A673 (cell line): ENCODE measurements at regions not wholly inside any gene's neighbourhood (a gene's known extent, or its start where the extent isn't known, plus 50 kb on each side); places are given as distances from the start of the nearest gene placed in this dataset.

Experiments
- BruUV-seq: library from RNA; stranded (reverse); fragments of 400-500 nt; replicated peaks from 2 replicates; lab custom pipeline; 2021; lab: Mats Ljungman, UMichigan
- CTCF ChIA-PET: fragments of 300-600 bp; sonication (Branson Sonifier 250); formaldehyde crosslinking; loops from one replicate; lab custom pipeline; 2022; ENCODE audit warnings: antibody characterized with exemption; lab: Charles Lee
- POLR2A ChIA-PET: fragments of 300-600 bp; sonication (Branson Sonifier 250); formaldehyde crosslinking; loops from one replicate; lab custom pipeline; 2022; ENCODE audit warnings: antibody characterized with exemption; ENCODE audit not compliant: low non-redundant PET; lab: Charles Lee
- DNase-seq: peaks from one replicate; pipeline ENCODE4 v3.0.0-alpha.2; 2015; ENCODE audit warnings: low spot score
- H3K27ac ChIP-seq: fragments of 200-600 bp; sonication (generic); 2 replicates; pipeline ENCODE4 v1.5.1; 2016; ENCODE audit warnings: mixed run types, low read depth, mild to moderate bottlenecking, mixed read lengths, antibody characterized with exemption, low read length; ENCODE audit not compliant: poor library complexity, severe bottlenecking
- H3K27me3 ChIP-seq: fragments of 200-600 bp; sonication (generic); replicated peaks from 2 replicates; pipeline ENCODE4 v1.6.1; 2017; ENCODE audit warnings: mixed run types, low read depth, mild to moderate bottlenecking, mixed read lengths, antibody characterized with exemption, low read length; ENCODE audit not compliant: insufficient read depth, poor library complexity
- H3K36me3 ChIP-seq: fragments of 200-600 bp; sonication (generic); 2 replicates; pipeline ENCODE4 v1.6.1; 2016; ENCODE audit warnings: mixed run types, mild to moderate bottlenecking, mixed read lengths, antibody characterized with exemption, low read length; ENCODE audit not compliant: insufficient read depth, poor library complexity, severe bottlenecking
- H3K4me1 ChIP-seq: fragments of 200-600 bp; sonication (generic); 2 replicates; pipeline ENCODE4 v1.6.1; 2017; ENCODE audit warnings: mixed run types, mild to moderate bottlenecking, mixed read lengths, antibody characterized with exemption, low read length; ENCODE audit not compliant: insufficient read depth, poor library complexity, severe bottlenecking
- H3K4me3 ChIP-seq: fragments of 200-600 bp; sonication (generic); 2 replicates; pipeline ENCODE4 v1.5.1; 2016; ENCODE audit warnings: low read depth, mixed run types, mild to moderate bottlenecking, mixed read lengths, low read length; ENCODE audit not compliant: poor library complexity, severe bottlenecking
- H3K9me3 ChIP-seq: fragments of 200-600 bp; sonication (generic); 2 replicates; pipeline ENCODE4 v1.6.1; 2016; ENCODE audit warnings: mixed run types, low read depth, mild to moderate bottlenecking, mixed read lengths, antibody characterized with exemption, low read length; ENCODE audit not compliant: poor library complexity, severe bottlenecking
- CTCF ChIP-seq: fragments of 300-800, 200-600 bp; sonication (generic); conservative IDR thresholded peaks from 2 replicates; pipeline ENCODE4 v1.5.1; 2017; ENCODE audit warnings: low read depth, mild to moderate bottlenecking, antibody characterized with exemption, low read length, moderate library complexity, mixed read lengths
- EZH2 ChIP-seq: fragments of 200-600 bp; sonication (generic); IDR thresholded peaks from 2 replicates; pipeline ENCODE4 v1.6.1; 2017; ENCODE audit warnings: borderline replicate concordance, low read depth, mild to moderate bottlenecking, mixed read lengths, antibody characterized with exemption, low read length; ENCODE audit not compliant: poor library complexity, severe bottlenecking
- intact Hi-C: fragments of 100-400 bp; cut with micrococcal nuclease; formaldehyde crosslinking; loops from one replicate; pipeline ENCODE4 v1.10.0; 2022; ENCODE audit not compliant: unreplicated experiment

DNA sequence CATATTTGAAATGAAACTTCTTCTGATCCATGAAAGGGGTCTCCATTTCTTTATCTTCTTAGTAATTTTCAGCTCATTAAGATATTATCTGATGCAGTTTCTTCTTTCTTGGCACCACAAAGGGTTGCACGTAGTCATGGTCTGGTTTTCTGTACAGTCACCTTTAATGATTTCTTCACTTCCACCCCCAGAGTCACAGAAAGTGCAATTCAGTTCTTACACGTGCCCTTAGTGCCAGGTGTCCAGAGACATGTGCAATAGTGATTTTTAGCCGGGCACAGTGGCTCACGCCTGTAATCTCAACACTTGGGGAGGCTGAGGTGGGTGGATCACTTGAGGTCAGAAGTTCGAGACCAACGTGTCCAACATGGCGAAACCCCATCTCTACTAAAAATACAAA, 202.8 kb upstream of the MTNR1B start:
- Histone ChIP-seq H3K9me3 (no peaks in the 10 kb centered on the region), H3K27ac (peak overlapping the region; percentile 68), H3K4me3 (peak overlapping the region; percentile 33), H3K36me3 (no peaks in the 10 kb centered on the region), H3K4me1 (peaks cover 39% of the 10 kb centered on the region), H3K27me3 (no peaks in the 10 kb centered on the region)
- ChIA-PET POLR2A (interaction anchor here (0.6 kb wide), 1 partner anchor 382 kb away, joined by 3 read pairs; no protein-coding TSS in a partner anchor), CTCF (no interaction called here)
- DNase-seq, result no peak
- BruUV-seq, result no TSS peak
- intact Hi-C loops, result no loop called here
- TF ChIP-seq CTCF (no peak), EZH2 (no peak)

- BruUV-seq, result no TSS peak
- CTCF ChIA-PET, result no interaction called here
- no peak for DNase-seq
- Histone ChIP-seq H3K4me1 (peaks cover 41% of the 10 kb centered on the region), H3K27me3 (no peaks in the 10 kb centered on the region), H3K9me3 (no peaks in the 10 kb centered on the region), H3K27ac (no peak overlapping the region), H3K4me3 (no peak overlapping the region), H3K36me3 (no peaks in the 10 kb centered on the region)
- TF ChIP-seq CTCF, result no peak
- TF ChIP-seq EZH2, result no peak
- intact Hi-C loops, result no loop called here
- POLR2A ChIA-PET, result no interaction called here
These were observed 202.0 kb upstream of the MTNR1B start for GRCh38 chr11:92767416-92767815.

GRCh38 chr11:92768121-92768840, 201.2 kb upstream of the MTNR1B start:
- ChIA-PET POLR2A (no interaction called here), CTCF (no interaction called here)
- no TSS peak for BruUV-seq
- Histone ChIP-seq H3K27me3 (no peaks in the 10 kb centered on the region), H3K4me1 (peaks cover 41% of the 10 kb centered on the region), H3K27ac (peak overlapping the region; percentile 58), H3K9me3 (no peaks in the 10 kb centered on the region), H3K4me3 (no peak overlapping the region), H3K36me3 (no peaks in the 10 kb centered on the region)
- DNase-seq, result no peak
- intact Hi-C loops, result no loop called here
- TF ChIP-seq CTCF (no peak), EZH2 (no peak)
